ENCODE measurements at regions not wholly inside any gene's neighbourhood (a gene's known extent, or its start where the extent isn't known, plus 50 kb on each side); places are given as distances from the start of the nearest gene placed in this dataset.

- H3K56ac ChIP-seq (ENCODE audit: insufficient read length, low read depth, low read length): no peak overlapping the region
- DNase-seq: no peak
- H2AK5ac ChIP-seq (ENCODE audit: insufficient read length, low read length): no peak overlapping the region
- peaks cover 3 to 4% of the 10 kb centered on the region in 2 experiments; a peak in 1 of 4 replicates for H3K4me1 Mint-ChIP-seq
- H3K79me2 ChIP-seq (ENCODE audit: insufficient read depth, low read length): no peaks in the 10 kb centered on the region
- no peak overlapping the region for H3K4me2 ChIP-seq (ENCODE audit: insufficient read depth, insufficient read length, low read length)
- H2BK5ac ChIP-seq (ENCODE audit: insufficient read length, low read length): no peak overlapping the region
- H3K9ac ChIP-seq (ENCODE audit: extremely low read depth, insufficient read length, low read length): no peak overlapping the region
- no peak overlapping the region for H4K8ac ChIP-seq (replicated peaks; ENCODE audit: insufficient read length, low read depth, low read length)
- no peaks in the 10 kb centered on the region for H3K4me1 ChIP-seq (ENCODE audit: insufficient read depth, low read length)
- WGBS (ENCODE audit: extremely low coverage, insufficient read length, low lambda C conversion rate): no CpG with 5 or more reads among the region's 2 CpGs
- no peak overlapping the region for H3K27ac ChIP-seq (ENCODE audit: insufficient read length, low read depth, low read length)
- no peak overlapping the region for H3K4me3 Mint-ChIP-seq
- H3K27me3 ChIP-seq (ENCODE audit: insufficient read depth, low read length): no peaks in the 10 kb centered on the region
- H4K20me1 ChIP-seq (ENCODE audit: control insufficient read depth, insufficient read depth, insufficient read length): no peaks in the 10 kb centered on the region
- H3K36me3 Mint-ChIP-seq (ENCODE audit: insufficient read depth in 1 of 3, low read depth in 3 of 3): peaks cover 0 to 6% (median 0%) of the 10 kb centered on the region in 3 experiments; a peak in 2 of 7 replicates
- no peak overlapping the region for H3K27ac Mint-ChIP-seq
- no peak overlapping the region for H2BK12ac ChIP-seq (ENCODE audit: insufficient read length, low read depth, low read length)
- H3K18ac ChIP-seq (ENCODE audit: insufficient read length, low read depth, low read length): no peak overlapping the region
- H3K9me3 ChIP-seq (ENCODE audit: control insufficient read depth, low read depth, low read length): no peaks in the 10 kb centered on the region
- no peak overlapping the region for H2BK20ac ChIP-seq (ENCODE audit: low read depth, low read length, poor library complexity, severe bottlenecking)
- no peak overlapping the region for H2BK15ac ChIP-seq (ENCODE audit: low read depth, low read length)
- no peak overlapping the region for H4K5ac ChIP-seq (ENCODE audit: insufficient read length, low read depth, low read length)
- no peaks in the 10 kb centered on the region for H3K27me3 Mint-ChIP-seq (ENCODE audit: low read depth)
- no peak overlapping the region for H3T11ph ChIP-seq (ENCODE audit: low read length)
- no peaks in the 10 kb centered on the region for H3K23me2 ChIP-seq (ENCODE audit: insufficient read length, low read depth, low read length, poor library complexity, severe bottlenecking)
- H3K79me1 ChIP-seq (ENCODE audit: insufficient read depth, low read depth, low read length, poor library complexity, severe bottlenecking): no peaks in the 10 kb centered on the region
- TF ChIP-seq CTCF (conservative IDR thresholded peaks at IDR 0.05): no peak
- H3K14ac ChIP-seq (ENCODE audit: insufficient read depth, low read length): no peak overlapping the region
- no peak overlapping the region for H2BK120ac ChIP-seq (ENCODE audit: low read depth, low read length, poor library complexity, severe bottlenecking)
- H4K91ac ChIP-seq (ENCODE audit: insufficient read length, low read depth, low read length): no peak overlapping the region
- H3K23ac ChIP-seq (ENCODE audit: insufficient read length, low read depth, low read length): no peak overlapping the region
- H2AFZ ChIP-seq (ENCODE audit: low read length): no peak overlapping the region
- peaks cover 0 to 10% of the 10 kb centered on the region in 2 experiments; a peak in 3 of 5 replicates for H3K9me3 Mint-ChIP-seq
- no peak overlapping the region for H3K4ac ChIP-seq (ENCODE audit: low read depth, low read length)
Measured at GRCh38 chr5:28117273-28117672, 1078.9 kb upstream of the CDH9 start.

All from H9 (cell line).